Neural progenitor cell (in vitro differentiated cells): ENCODE measurements at regions not wholly inside any gene's neighbourhood (a gene's known extent, or its start where the extent isn't known, plus 50 kb on each side); places are given as distances from the start of the nearest gene placed in this dataset.
"Not testable (repeated sequence)": the region's sequence is repeated elsewhere in the genome, so short reads cannot be mapped to it uniquely, and the experiment has no call there.

ENCODE experiments used
- DNase-seq: peaks from one replicate; pipeline ENCODE4 v3.0.0-alpha.2; 2016; ENCODE audit warnings: low spot score
- H2AFZ ChIP-seq: fragments of 200-600 bp; sonication (generic); replicated peaks from 2 replicates; pipeline ENCODE4 v1.6.1; 2016; ENCODE audit warnings: antibody characterized with exemption
- H3F3A ChIP-seq: fragments of 200-600 bp; sonication (generic); 2 replicates; pipeline ENCODE4 v1.6.1; 2016; ENCODE audit warnings: antibody characterized with exemption, low read depth
- H3K27ac ChIP-seq: fragments of 200-600 bp; sonication (generic); 2 replicates; pipeline ENCODE4 v1.5.1; 2016; ENCODE audit warnings: mild to moderate bottlenecking
- H3K27me3 ChIP-seq: fragments of 200-600 bp; sonication (generic); 2 replicates; pipeline ENCODE4 v1.6.1; 2016; ENCODE audit warnings: mild to moderate bottlenecking, moderate library complexity
- H3K36me3 ChIP-seq: fragments of 200-600 bp; sonication (generic); 2 replicates; pipeline ENCODE4 v1.5.1; 2016
- H3K4me1 ChIP-seq: fragments of 200-600 bp; sonication (generic); 2 replicates; pipeline ENCODE4 v1.6.1; 2016; ENCODE audit warnings: mixed run types
- H3K4me2 ChIP-seq: fragments of 200-600 bp; sonication (generic); 2 replicates; pipeline ENCODE4 v1.6.1; 2016
- H3K4me3 ChIP-seq: fragments of 200-600 bp; sonication (generic); 2 replicates; pipeline ENCODE4 v1.5.1; 2016
- H3K79me2 ChIP-seq: fragments of 200-600 bp; sonication (generic); 2 replicates; pipeline ENCODE4 v1.6.1; 2016; ENCODE audit warnings: low read depth
- H3K9ac ChIP-seq: fragments of 200-600 bp; sonication (generic); 2 replicates; pipeline ENCODE4 v1.6.1; 2016
- H3K9me3 ChIP-seq: fragments of 200-600 bp; sonication (generic); 2 replicates; pipeline ENCODE4 v1.5.1; 2016; ENCODE audit warnings: low read depth
- H4K20me1 ChIP-seq: fragments of 200-600 bp; sonication (generic); 2 replicates; pipeline ENCODE4 v1.6.1; 2016; ENCODE audit warnings: low read depth
- H3K27ac Mint-ChIP-seq: 3 replicates; pipeline ENCODE4 v1.8.0; 2021; ENCODE audit warnings: mixed read lengths
- H3K27me3 Mint-ChIP-seq: 2 replicates; pipeline ENCODE4 v1.8.0; 2022; ENCODE audit warnings: low read depth, mild to moderate bottlenecking, inconsistent platforms, moderate library complexity, mixed read lengths; ENCODE audit not compliant: insufficient read depth
- H3K36me3 Mint-ChIP-seq: 3 replicates; pipeline ENCODE4 v1.8.0; 2021; ENCODE audit warnings: mixed read lengths
- H3K4me1 Mint-ChIP-seq: 3 replicates; pipeline ENCODE4 v1.8.0; 2021; ENCODE audit warnings: mixed read lengths
- H3K4me3 Mint-ChIP-seq: 3 replicates; pipeline ENCODE4 v1.8.0; 2021; ENCODE audit warnings: mild to moderate bottlenecking, moderate library complexity, mixed read lengths
- H3K9me3 Mint-ChIP-seq: 3 replicates; pipeline ENCODE4 v1.8.0; 2020; ENCODE audit warnings: mixed read lengths
- EZH2 ChIP-seq: fragments of 200-600 bp; sonication (generic); IDR thresholded peaks from 2 replicates; pipeline ENCODE4 v1.6.1; 2017; ENCODE audit warnings: antibody characterized with exemption, mild to moderate bottlenecking, moderate library complexity
- EZH2phosphoT487 ChIP-seq: fragments of 200-600 bp; sonication (generic); IDR thresholded peaks from 2 replicates; pipeline ENCODE4 v1.6.1; 2017; ENCODE audit warnings: antibody characterized with exemption
- TF ChIP-seq, protein P1 (sequence below): fragments of 200-600 bp; sonication (generic); IDR thresholded peaks from 2 replicates; pipeline ENCODE4 v1.5.1; 2017; ENCODE audit warnings: antibody characterized with exemption, mild to moderate bottlenecking

GRCh38 chr1:229913489-229913888 is 153.5 kb upstream of the GALNT2 start:
- no peak overlapping the region for H3K4me2 ChIP-seq
- H3K9me3 ChIP-seq: no peaks in the 10 kb centered on the region
- no peak overlapping the region for H3K4me3 ChIP-seq
- no peak overlapping the region for H3K4me3 Mint-ChIP-seq
- H3K27me3 ChIP-seq: no peaks in the 10 kb centered on the region
- no peaks in the 10 kb centered on the region for H3K36me3 Mint-ChIP-seq
- TF ChIP-seq EZH2phosphoT487 (no peak), EZH2 (no peak)
- no peaks in the 10 kb centered on the region for H3K36me3 ChIP-seq
- H2AFZ ChIP-seq: no peak overlapping the region
- DNase-seq: no peak
- H3K27ac ChIP-seq: no peak overlapping the region
- H3K4me1 ChIP-seq: no peaks in the 10 kb centered on the region
- H3F3A ChIP-seq: no peaks in the 10 kb centered on the region
- peaks cover 2% of the 10 kb centered on the region for H3K27me3 Mint-ChIP-seq
- no peaks in the 10 kb centered on the region for H3K4me1 Mint-ChIP-seq
- no peaks in the 10 kb centered on the region for H3K9me3 Mint-ChIP-seq
- H4K20me1 ChIP-seq: no peaks in the 10 kb centered on the region
- H3K27ac Mint-ChIP-seq: no peak overlapping the region
- no peaks in the 10 kb centered on the region for H3K79me2 ChIP-seq
- H3K9ac ChIP-seq: no peak overlapping the region

- not testable (repeated sequence) for H3K4me1 Mint-ChIP-seq, H3K9me3 Mint-ChIP-seq, H3K27me3 Mint-ChIP-seq, H4K20me1 ChIP-seq, H3K36me3 ChIP-seq, H3K4me3 ChIP-seq, H2AFZ ChIP-seq, H3K4me2 ChIP-seq, H3K36me3 Mint-ChIP-seq, H3K9me3 ChIP-seq, DNase-seq, H3K9ac ChIP-seq, H3K79me2 ChIP-seq, H3K4me3 Mint-ChIP-seq, H3F3A ChIP-seq, H3K27ac ChIP-seq, H3K4me1 ChIP-seq, H3K27me3 ChIP-seq, H3K27ac Mint-ChIP-seq
Measured at GRCh38 chr1:229919488-229919887, 147.6 kb upstream of the GALNT2 start.

GRCh38 chr1:229920683-229921082 is 146.4 kb upstream of the GALNT2 start:
- H3K36me3 Mint-ChIP-seq: no peaks in the 10 kb centered on the region
- no peaks in the 10 kb centered on the region for H3K79me2 ChIP-seq
- no peaks in the 10 kb centered on the region for H3K27me3 ChIP-seq
- no peaks in the 10 kb centered on the region for H3K9me3 Mint-ChIP-seq
- H2AFZ ChIP-seq: no peak overlapping the region
- no peak for DNase-seq
- H3K36me3 ChIP-seq: no peaks in the 10 kb centered on the region
- no peak overlapping the region for H3K4me2 ChIP-seq
- no peak overlapping the region for H3K27ac ChIP-seq
- H3K4me1 Mint-ChIP-seq: peaks cover 9% of the 10 kb centered on the region
- no peak overlapping the region for H3K4me3 Mint-ChIP-seq
- no peaks in the 10 kb centered on the region for H3K9me3 ChIP-seq
- H3K4me3 ChIP-seq: no peak overlapping the region
- no peak for TF ChIP-seq EZH2
- TF ChIP-seq, protein P1, sequence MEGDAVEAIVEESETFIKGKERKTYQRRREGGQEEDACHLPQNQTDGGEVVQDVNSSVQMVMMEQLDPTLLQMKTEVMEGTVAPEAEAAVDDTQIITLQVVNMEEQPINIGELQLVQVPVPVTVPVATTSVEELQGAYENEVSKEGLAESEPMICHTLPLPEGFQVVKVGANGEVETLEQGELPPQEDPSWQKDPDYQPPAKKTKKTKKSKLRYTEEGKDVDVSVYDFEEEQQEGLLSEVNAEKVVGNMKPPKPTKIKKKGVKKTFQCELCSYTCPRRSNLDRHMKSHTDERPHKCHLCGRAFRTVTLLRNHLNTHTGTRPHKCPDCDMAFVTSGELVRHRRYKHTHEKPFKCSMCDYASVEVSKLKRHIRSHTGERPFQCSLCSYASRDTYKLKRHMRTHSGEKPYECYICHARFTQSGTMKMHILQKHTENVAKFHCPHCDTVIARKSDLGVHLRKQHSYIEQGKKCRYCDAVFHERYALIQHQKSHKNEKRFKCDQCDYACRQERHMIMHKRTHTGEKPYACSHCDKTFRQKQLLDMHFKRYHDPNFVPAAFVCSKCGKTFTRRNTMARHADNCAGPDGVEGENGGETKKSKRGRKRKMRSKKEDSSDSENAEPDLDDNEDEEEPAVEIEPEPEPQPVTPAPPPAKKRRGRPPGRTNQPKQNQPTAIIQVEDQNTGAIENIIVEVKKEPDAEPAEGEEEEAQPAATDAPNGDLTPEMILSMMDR: no peak
- no peak for TF ChIP-seq EZH2phosphoT487
- no peak overlapping the region for H3K9ac ChIP-seq
- no peak overlapping the region for H3K27ac Mint-ChIP-seq
- H4K20me1 ChIP-seq: no peaks in the 10 kb centered on the region
- no peaks in the 10 kb centered on the region for H3K4me1 ChIP-seq
- H3F3A ChIP-seq: no peaks in the 10 kb centered on the region
- H3K27me3 Mint-ChIP-seq: no peaks in the 10 kb centered on the region

DNA sequence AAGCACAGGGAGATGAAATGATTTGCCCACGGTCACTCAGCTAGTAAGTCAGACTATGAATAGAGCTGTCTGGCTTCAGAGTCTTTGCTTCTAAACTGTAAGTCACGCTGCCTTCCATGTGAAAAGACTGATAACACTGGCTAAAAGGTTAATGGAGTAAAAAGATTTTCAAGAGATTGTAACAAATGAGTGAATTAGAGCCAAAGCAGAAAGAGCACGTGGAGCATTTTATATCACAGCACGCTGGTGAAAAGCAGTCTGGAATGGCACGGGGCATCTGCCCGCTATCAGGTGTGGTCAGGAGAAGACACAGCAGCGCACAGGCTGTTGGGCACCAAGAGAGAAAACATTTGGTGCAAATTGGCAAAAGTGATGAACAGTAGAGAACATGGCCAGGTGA is 144.8 kb upstream of the GALNT2 start:
- H3K9ac ChIP-seq: no peak overlapping the region
- H3K9me3 ChIP-seq: no peaks in the 10 kb centered on the region
- H3K9me3 Mint-ChIP-seq: no peaks in the 10 kb centered on the region
- no peak for DNase-seq
- no peaks in the 10 kb centered on the region for H3K36me3 ChIP-seq
- no peak overlapping the region for H3K27ac ChIP-seq
- no peak overlapping the region for H3K4me3 ChIP-seq
- H3F3A ChIP-seq: no peaks in the 10 kb centered on the region
- no peak overlapping the region for H3K4me3 Mint-ChIP-seq
- no peak overlapping the region for H3K4me2 ChIP-seq
- TF ChIP-seq, protein P1: no peak
- TF ChIP-seq EZH2phosphoT487 (no peak), EZH2 (no peak)
- peaks cover 9% of the 10 kb centered on the region for H3K4me1 Mint-ChIP-seq
- H3K27me3 Mint-ChIP-seq: no peaks in the 10 kb centered on the region
- H3K27ac Mint-ChIP-seq: no peak overlapping the region
- no peaks in the 10 kb centered on the region for H3K27me3 ChIP-seq
- no peaks in the 10 kb centered on the region for H3K36me3 Mint-ChIP-seq
- H3K79me2 ChIP-seq: no peaks in the 10 kb centered on the region
- no peak overlapping the region for H2AFZ ChIP-seq
- H4K20me1 ChIP-seq: no peaks in the 10 kb centered on the region
- H3K4me1 ChIP-seq: no peaks in the 10 kb centered on the region
